SH-SY5Y (cell line): ENCODE measurements at regions not wholly inside any gene's neighbourhood (a gene's known extent, or its start where the extent isn't known, plus 50 kb on each side); places are given as distances from the start of the nearest gene placed in this dataset.

Experiments
- GATA2 ChIP-seq: IDR thresholded peaks from 2 replicates; pipeline ENCODE4 v1.6.1; 2011; ENCODE audit warnings: mild to moderate bottlenecking, low read depth, low read length
- GATA3 ChIP-seq: IDR thresholded peaks from 2 replicates; pipeline ENCODE4 v1.6.1; 2011; ENCODE audit warnings: low read depth, mild to moderate bottlenecking, low read length, moderate library complexity

GRCh38 chr1:105138458-105138893 is 1388.8 kb downstream of the AMY1C start:
- TF ChIP-seq GATA3, result no peak
- no peak for TF ChIP-seq GATA2
